SK-N-MC (cell line): ENCODE measurements at regions not wholly inside any gene's neighbourhood (a gene's known extent, or its start where the extent isn't known, plus 50 kb on each side); places are given as distances from the start of the nearest gene placed in this dataset.

Source experiments
- DNase-seq: peaks from one replicate; pipeline ENCODE4 v3.0.0-alpha.2; 2011; ENCODE audit warnings: low read depth, low spot score
- H3K27ac ChIP-seq: fragments of 200-600 bp; sonication (generic); 2 replicates; pipeline ENCODE4 v1.5.1; 2016; ENCODE audit warnings: mixed run types
- H3K36me3 ChIP-seq: fragments of 200-600 bp; sonication (generic); 2 replicates; pipeline ENCODE4 v1.6.1; 2017; ENCODE audit warnings: antibody characterized with exemption, low read length, mixed read lengths; ENCODE audit not compliant: insufficient read depth
- H3K4me3 ChIP-seq: fragments of 200-600 bp; sonication (generic); 2 replicates; pipeline ENCODE4 v1.5.1; 2016
- H3K9ac ChIP-seq: fragments of 200-600 bp; sonication (generic); 2 replicates; pipeline ENCODE4 v1.8.0; 2017; ENCODE audit warnings: mixed run types, mixed read lengths; ENCODE audit not compliant: insufficient read length
- H3K9me3 ChIP-seq: fragments of 200-600 bp; sonication (generic); 2 replicates; pipeline ENCODE4 v1.6.1; 2017; ENCODE audit warnings: low read depth, mild to moderate bottlenecking, antibody characterized with exemption, low read length, moderate library complexity, mixed read lengths
- EZH2 ChIP-seq: fragments of 200-600 bp; sonication (generic); IDR thresholded peaks from one replicate; pipeline ENCODE4 v1.6.1; 2017; ENCODE audit warnings: antibody characterized with exemption
- FOXP2 ChIP-seq: optimal IDR thresholded peaks from 2 replicates; pipeline ENCODE3; 2011; ENCODE audit warnings: mild to moderate bottlenecking, moderate library complexity; ENCODE audit not compliant: insufficient read depth; ENCODE audit errors: extremely low read length, control extremely low read depth
- POLR2AphosphoS5 ChIP-seq: IDR thresholded peaks from 2 replicates; pipeline ENCODE4 v1.6.1; 2012; ENCODE audit warnings: mild to moderate bottlenecking, low read depth, low read length, borderline replicate concordance

DNA sequence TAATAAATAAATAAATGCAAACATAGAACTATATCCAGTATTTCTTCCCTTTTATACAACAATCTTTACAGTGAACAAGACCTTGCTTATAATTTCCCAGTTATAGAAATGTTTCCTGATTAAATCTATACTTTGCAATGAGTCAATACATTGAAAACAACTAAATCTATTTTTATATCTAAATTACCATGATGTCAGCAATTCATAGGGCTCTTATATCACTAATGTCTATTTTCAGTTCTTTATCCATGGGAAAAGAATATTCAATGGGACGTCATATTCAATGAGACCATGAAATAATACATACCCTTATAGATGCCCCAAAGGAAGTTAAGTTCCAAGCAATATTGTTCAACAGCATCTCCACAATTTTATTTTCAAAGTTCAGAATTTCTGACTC, 359.9 kb downstream of the CASP12 start:
- Histone ChIP-seq H3K4me3 (no peak overlapping the region), H3K27ac (no peak overlapping the region), H3K9ac (no peak overlapping the region), H3K36me3 (no peaks in the 10 kb centered on the region), H3K9me3 (no peaks in the 10 kb centered on the region)
- TF ChIP-seq FOXP2 (no peak), EZH2 (no peak), POLR2AphosphoS5 (no peak)
- DNase-seq, result no peak

GRCh38 chr11:104534278-104534677, 364.0 kb downstream of the CASP12 start:
- no peak for DNase-seq
- H3K9me3 ChIP-seq, result no peaks in the 10 kb centered on the region
- no peaks in the 10 kb centered on the region for H3K36me3 ChIP-seq
- H3K9ac ChIP-seq, result no peak overlapping the region
- H3K27ac ChIP-seq, result no peak overlapping the region
- H3K4me3 ChIP-seq, result no peak overlapping the region
- TF ChIP-seq POLR2AphosphoS5 (no peak), EZH2 (no peak), FOXP2 (no peak)

DNA sequence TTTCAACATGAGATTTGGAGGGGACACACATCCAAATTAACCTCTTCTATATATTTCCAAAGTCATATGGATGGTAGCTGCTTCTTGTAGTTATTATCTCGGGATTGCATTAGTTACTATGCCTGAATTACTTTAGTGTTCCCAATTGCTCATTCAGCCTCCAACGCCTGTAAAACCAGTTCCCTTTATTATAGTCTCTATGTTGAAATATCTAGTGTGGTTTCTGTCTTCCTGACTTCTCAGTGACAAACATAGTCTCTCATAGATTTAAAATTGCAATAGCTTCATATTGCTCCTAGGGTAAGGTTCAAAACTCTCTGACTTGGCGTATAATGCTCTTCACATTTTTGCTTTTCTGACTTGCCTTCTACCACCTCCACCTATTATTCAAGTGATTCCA, 366.4 kb downstream of the CASP12 start:
- no peaks in the 10 kb centered on the region for H3K9me3 ChIP-seq
- TF ChIP-seq FOXP2 (no peak), POLR2AphosphoS5 (no peak), EZH2 (no peak)
- no peak overlapping the region for H3K27ac ChIP-seq
- H3K9ac ChIP-seq, result no peak overlapping the region
- no peak overlapping the region for H3K4me3 ChIP-seq
- DNase-seq, result no peak
- no peaks in the 10 kb centered on the region for H3K36me3 ChIP-seq

GRCh38 chr11:104531075-104531474, 367.1 kb upstream of the PDGFD start:
- Histone ChIP-seq H3K36me3 (no peaks in the 10 kb centered on the region), H3K9ac (no peak overlapping the region), H3K9me3 (no peaks in the 10 kb centered on the region), H3K4me3 (no peak overlapping the region), H3K27ac (no peak overlapping the region)
- TF ChIP-seq EZH2 (no peak), FOXP2 (no peak), POLR2AphosphoS5 (no peak)
- no peak for DNase-seq

GRCh38 chr11:104529906-104530305, 366.0 kb upstream of the PDGFD start:
- no peak for DNase-seq
- Histone ChIP-seq H3K4me3 (no peak overlapping the region), H3K9ac (no peak overlapping the region), H3K9me3 (no peaks in the 10 kb centered on the region), H3K27ac (no peak overlapping the region), H3K36me3 (no peaks in the 10 kb centered on the region)
- no peak for TF ChIP-seq EZH2
- TF ChIP-seq POLR2AphosphoS5, result no peak
- no peak for TF ChIP-seq FOXP2

DNA sequence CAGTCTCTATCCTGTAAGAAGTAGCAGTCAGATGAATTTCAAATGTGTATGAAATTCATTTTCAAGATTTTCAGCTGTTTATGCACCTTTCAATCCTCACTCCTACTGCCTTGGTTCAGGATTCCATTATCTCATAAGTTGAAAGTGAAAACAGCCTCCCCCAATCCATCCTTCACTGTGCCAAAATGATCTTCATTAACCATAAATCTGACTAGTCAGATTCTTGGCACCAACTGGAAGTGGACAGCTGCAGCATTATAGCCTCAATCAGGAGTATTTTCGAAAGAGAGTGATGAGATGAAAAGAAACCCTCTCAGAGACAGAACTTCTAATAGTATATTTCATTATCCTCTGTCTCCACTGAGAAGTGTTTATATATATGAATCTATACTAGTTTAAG, 365.3 kb upstream of the PDGFD start:
- Histone ChIP-seq H3K27ac (no peak overlapping the region), H3K9me3 (no peaks in the 10 kb centered on the region), H3K9ac (no peak overlapping the region), H3K36me3 (no peaks in the 10 kb centered on the region), H3K4me3 (no peak overlapping the region)
- DNase-seq, result no peak
- TF ChIP-seq POLR2AphosphoS5 (no peak), FOXP2 (no peak), EZH2 (no peak)

DNA sequence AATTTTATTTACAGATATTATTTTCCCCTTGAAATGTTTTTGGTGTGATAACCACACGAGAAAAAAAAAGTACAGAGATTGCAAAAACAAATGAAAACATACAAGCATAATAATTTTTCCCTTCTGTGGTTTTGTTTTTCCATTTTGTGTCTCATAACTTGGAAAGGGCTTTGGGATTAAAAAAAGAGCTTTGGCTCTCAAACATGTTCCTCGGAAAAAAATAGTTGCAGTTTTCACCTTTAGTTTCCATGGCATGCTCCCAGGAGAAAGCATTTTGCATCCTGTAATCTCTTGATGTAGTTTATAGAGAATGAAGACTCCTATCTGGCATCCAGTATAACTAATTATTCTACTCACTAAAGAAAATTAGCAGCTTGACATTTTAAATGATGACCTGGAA, 362.1 kb upstream of the PDGFD start:
- Histone ChIP-seq H3K27ac (no peak overlapping the region), H3K4me3 (no peak overlapping the region), H3K36me3 (no peaks in the 10 kb centered on the region), H3K9ac (no peak overlapping the region), H3K9me3 (no peaks in the 10 kb centered on the region)
- no peak for DNase-seq
- TF ChIP-seq POLR2AphosphoS5 (no peak), FOXP2 (no peak), EZH2 (no peak)

GRCh38 chr11:104525416-104525815, 361.5 kb upstream of the PDGFD start:
- Histone ChIP-seq H3K4me3 (no peak overlapping the region), H3K9me3 (no peaks in the 10 kb centered on the region)
- no peak for DNase-seq

DNA sequence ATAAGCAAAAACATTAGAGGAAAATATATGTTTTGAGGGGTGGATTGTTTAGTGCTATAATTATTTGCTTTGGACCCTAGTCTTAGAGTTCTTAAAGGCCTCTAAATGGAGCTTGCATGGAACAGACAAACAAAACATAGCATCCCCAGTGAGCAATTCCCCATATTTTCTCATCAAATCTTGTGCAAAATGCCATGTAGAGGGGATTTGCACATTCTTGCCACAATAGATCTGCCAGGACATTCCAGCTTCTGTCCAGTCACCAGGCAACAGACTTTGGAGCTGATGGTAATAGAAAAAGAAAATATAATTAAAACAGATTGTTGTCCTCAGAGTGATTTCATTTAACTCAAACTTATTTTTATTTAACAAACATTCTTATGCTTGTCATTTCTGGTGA, 360.3 kb upstream of the PDGFD start:
- Histone ChIP-seq H3K4me3 (no peak overlapping the region), H3K36me3 (no peaks in the 10 kb centered on the region), H3K9ac (no peak overlapping the region), H3K27ac (no peak overlapping the region), H3K9me3 (no peaks in the 10 kb centered on the region)
- no peak for TF ChIP-seq POLR2AphosphoS5
- no peak for TF ChIP-seq FOXP2
- TF ChIP-seq EZH2, result no peak
- DNase-seq, result no peak

More at GRCh38 chr11:104525416-104525815, 361.5 kb upstream of the PDGFD start:
- Histone ChIP-seq H3K36me3 (no peaks in the 10 kb centered on the region), H3K27ac (no peak overlapping the region), H3K9ac (no peak overlapping the region)
- TF ChIP-seq FOXP2 (no peak), EZH2 (no peak), POLR2AphosphoS5 (no peak)
